Fibroblast of lung (primary cell): ENCODE measurements at regions not wholly inside any gene's neighbourhood (a gene's known extent, or its start where the extent isn't known, plus 50 kb on each side); places are given as distances from the start of the nearest gene placed in this dataset.
"Not testable (repeated sequence)": the region's sequence is repeated elsewhere in the genome, so short reads cannot be mapped to it uniquely, and the experiment has no call there.

Experiments
- EZH2 ChIP-seq: IDR thresholded peaks from 2 replicates; pipeline ENCODE4 v1.5.1; 2012; ENCODE audit warnings: low read length, control low read depth, mild to moderate bottlenecking; ENCODE audit errors: missing control alignments
- TF ChIP-seq, protein P1 (sequence below), 2 donors: IDR thresholded peaks in 1 of 2; conservative IDR thresholded peaks in 1 of 2; 1 replicate in 1 of 2; 2 replicates in 1 of 2; pipeline ENCODE4 v1.5.1; 2011 to 2012; ENCODE audit warnings: low read length in 2 of 2, control low read depth in 1 of 2, inconsistent platforms in 1 of 2, low read depth in 1 of 2, mild to moderate bottlenecking in 1 of 2

DNA sequence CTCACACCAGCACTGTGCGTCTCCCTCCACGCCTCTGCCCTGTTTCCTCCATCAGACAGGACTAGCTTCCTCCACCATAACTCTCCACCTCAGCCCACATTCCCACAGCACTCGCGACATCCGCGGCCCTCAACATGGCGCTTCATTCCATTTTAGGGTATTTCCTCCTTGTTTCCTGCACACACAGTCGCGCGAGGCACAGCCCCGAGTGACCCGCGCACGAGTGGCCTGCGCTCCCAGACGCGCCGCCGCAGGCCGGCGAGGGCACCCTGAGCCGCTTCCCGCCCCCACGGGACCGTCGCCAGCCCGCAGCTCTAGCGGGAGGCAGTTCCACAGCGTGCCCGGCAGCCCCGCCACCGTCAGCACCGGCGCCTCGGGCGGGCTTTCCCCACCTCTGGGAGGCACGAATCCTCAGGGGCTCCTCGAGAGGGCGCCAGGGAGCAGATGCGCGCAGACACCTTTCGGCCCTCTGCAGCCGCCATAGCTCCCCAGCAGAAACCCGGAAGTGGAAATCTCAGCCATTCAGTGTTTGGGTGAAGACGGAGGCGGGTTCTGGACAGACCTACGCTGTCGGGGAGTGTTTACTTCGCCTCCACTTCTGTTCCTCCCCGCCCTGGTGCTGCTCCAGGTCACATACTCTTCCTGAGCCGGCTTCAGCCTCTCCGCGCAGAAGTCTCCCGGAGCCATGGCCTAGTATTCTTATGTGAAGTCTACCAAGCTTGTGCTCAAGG lies 136.6 kb downstream of the FOXD4L6 start:
- TF ChIP-seq, protein P1, sequence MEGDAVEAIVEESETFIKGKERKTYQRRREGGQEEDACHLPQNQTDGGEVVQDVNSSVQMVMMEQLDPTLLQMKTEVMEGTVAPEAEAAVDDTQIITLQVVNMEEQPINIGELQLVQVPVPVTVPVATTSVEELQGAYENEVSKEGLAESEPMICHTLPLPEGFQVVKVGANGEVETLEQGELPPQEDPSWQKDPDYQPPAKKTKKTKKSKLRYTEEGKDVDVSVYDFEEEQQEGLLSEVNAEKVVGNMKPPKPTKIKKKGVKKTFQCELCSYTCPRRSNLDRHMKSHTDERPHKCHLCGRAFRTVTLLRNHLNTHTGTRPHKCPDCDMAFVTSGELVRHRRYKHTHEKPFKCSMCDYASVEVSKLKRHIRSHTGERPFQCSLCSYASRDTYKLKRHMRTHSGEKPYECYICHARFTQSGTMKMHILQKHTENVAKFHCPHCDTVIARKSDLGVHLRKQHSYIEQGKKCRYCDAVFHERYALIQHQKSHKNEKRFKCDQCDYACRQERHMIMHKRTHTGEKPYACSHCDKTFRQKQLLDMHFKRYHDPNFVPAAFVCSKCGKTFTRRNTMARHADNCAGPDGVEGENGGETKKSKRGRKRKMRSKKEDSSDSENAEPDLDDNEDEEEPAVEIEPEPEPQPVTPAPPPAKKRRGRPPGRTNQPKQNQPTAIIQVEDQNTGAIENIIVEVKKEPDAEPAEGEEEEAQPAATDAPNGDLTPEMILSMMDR (conservative IDR thresholded peaks at IDR 0.05 in 1 of 2, IDR thresholded peaks at IDR 0.05 in 1 of 2; ENCODE audit: low read depth in 1 of 2, low read length in 2 of 2): peak; percentile 60 to 75
- not testable (repeated sequence) for TF ChIP-seq EZH2
